ENCODE measurements at regions not wholly inside any gene's neighbourhood (a gene's known extent, or its start where the extent isn't known, plus 50 kb on each side); places are given as distances from the start of the nearest gene placed in this dataset.

GRCh38 chr13:74442751-74443150, 308.5 kb upstream of the KLF12 start:
- TF ChIP-seq CTCF (IDR thresholded peaks at IDR 0.05; ENCODE audit: poor library complexity) (no peak), EZH2 (IDR thresholded peaks at IDR 0.05; ENCODE audit: borderline replicate concordance) (no peak), EZH2phosphoT487 (IDR thresholded peaks at IDR 0.05; ENCODE audit: low read depth, severe bottlenecking, unreplicated experiment) (no peak)
